GM19023 (cell line): ENCODE measurements at regions not wholly inside any gene's neighbourhood (a gene's known extent, or its start where the extent isn't known, plus 50 kb on each side); places are given as distances from the start of the nearest gene placed in this dataset.
"Not testable (repeated sequence)": the region's sequence is repeated elsewhere in the genome, so short reads cannot be mapped to it uniquely, and the experiment has no call there.

Source experiments
- ATAC-seq: cut with Tn5 transposase; IDR thresholded peaks from one replicate; pipeline ENCODE4 v1.9.1; 2021; ENCODE audit warnings: mild to moderate bottlenecking, moderate library complexity; ENCODE audit not compliant: unreplicated experiment

DNA sequence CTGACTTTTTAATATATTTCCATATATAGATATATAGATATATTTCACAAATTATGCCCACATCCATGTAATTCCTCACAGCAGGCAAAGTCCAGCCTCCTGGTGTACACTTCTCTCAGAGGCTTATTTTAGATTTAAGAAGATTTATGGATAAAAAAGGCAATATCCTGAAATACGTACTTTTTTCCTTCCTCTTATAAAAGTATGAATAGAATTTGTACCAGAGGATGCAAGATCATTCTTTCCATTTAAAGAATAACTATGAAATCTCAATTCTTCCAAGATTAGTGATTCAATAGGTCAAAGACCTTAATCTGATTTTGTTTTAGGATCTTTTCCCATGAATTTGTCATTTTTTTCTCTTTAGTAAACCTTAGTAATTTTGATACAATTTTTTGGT lies 597.9 kb upstream of the TBL1XR1 start:
- no peak for ATAC-seq

DNA sequence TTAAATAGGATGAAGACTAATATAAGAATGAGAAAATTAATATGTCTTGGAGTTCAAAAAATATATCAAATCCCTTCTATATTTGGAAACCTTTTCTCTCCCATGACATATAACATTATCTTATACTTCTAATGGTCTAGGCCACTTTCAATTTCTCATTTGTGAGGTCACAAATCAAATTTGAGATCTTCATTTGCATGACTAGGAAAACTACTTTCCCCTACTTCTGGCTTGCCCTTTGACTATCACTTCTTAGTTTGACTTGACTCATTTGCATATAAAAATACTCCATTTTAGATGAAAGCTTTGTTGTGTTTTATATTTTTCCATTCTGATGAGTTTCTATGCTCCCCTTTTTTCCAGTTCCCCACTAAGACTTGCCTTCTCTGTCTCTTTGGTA lies 598.6 kb upstream of the TBL1XR1 start:
- no peak for ATAC-seq

DNA sequence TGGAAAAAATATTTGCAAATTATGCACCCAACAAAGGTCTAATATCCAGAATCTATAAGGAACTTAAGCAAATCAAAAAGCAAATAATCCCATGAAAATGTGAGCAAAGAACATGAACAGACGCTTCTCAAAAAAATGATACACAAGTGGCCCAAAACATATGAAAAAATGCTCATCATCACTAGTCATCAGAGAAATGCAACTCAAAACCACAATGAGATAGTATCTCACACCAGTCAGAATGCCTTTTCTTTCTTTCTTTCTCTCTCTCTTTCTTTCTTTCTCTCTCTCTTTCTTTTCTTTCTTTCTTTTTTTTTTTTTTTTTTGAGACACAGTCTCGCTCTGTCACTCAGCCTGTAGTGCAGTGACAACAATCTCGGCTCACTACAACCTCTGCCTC lies 602.9 kb upstream of the TBL1XR1 start:
- not testable (repeated sequence) for ATAC-seq

DNA sequence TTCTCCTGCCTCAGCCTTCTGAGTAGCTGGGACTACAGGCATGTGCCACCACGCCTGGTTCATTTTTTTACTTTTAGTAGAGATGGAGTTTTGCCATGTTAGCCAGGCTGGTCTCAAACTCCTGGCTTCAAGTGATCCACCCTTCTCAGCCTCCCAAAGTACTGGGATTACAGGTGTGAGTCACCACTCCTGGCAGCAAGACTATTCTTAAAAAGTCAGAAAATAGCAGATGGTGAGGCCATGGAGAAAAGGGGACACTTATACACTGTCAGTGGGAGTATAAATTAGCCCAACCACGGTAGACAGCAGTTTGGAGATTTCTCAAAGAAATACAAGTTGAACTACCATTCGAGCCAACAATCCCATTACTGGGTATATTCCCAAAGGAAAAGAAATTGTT lies 603.3 kb upstream of the TBL1XR1 start:
- no peak for ATAC-seq

DNA sequence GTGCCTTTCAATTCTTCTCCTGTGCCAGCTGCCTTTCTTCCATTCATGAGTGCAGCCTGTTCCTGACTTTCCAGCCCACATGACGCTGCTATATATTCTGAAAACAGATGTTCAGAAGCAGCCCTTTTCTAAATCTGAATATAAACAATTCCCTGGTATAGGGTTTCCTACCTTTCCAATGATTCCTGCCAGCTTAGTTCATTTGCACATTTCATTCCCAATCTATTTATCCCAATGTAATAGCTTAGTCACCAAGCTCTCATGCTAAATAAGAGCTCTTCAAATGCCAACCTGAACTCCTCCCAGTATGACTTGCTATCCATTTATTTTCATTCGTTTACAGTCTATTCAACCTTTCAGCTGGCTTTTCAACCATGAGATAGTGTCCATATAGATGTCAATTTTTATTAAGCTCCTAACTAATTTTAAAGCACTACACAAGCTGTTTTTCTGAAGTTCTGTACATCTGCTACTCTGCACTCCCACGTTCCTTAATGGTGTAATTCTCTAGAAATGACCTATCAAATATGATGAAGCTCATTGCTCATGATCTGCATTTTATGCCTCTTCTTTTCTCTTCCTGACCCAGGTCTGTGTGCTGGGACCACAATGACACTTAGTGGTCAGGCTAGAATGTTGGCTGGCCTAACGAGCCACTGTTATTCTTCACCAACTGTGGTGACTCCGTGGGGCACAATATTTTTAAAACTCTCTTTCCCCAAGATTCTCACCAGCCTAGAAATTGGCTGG lies 605.0 kb upstream of the TBL1XR1 start:
- no peak for ATAC-seq

DNA sequence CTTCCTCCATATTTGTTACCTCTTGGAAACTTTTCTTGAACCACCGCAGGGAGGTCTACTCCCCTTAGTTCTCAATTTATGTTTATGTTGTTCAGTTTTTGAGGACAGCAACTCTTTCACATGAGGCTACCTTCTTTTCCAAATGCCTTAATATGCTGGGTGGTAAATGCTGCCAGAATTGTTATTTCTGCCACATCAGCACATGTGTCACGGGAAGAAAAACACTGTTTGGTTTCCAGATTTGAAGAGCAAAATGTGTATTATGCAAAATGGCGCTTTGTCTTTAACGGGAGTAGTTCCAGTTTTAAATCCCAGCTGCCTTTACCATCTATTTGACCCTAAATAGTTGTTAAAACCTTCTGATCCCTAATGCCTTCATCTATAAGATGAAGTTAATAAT lies 606.2 kb upstream of the TBL1XR1 start:
- no peak for ATAC-seq

DNA sequence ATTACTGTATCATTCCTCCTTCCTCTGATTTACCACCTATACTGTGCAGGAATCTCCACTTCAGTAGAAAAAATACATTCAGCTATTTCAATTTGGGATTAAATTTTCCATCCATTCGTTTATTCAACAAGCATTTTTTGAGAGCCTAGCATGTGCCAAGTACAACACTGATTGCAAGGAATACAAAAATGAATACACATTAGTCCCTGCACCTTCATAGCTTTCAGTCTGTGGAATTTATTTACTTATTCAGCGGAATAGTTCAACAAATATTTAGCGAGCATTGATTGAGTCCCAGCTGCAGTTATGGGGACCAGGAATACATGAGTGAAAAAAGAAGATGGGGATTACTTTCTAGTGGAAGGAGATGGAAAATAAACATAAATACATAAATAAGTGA lies 606.8 kb upstream of the TBL1XR1 start:
- ATAC-seq, result no peak

DNA sequence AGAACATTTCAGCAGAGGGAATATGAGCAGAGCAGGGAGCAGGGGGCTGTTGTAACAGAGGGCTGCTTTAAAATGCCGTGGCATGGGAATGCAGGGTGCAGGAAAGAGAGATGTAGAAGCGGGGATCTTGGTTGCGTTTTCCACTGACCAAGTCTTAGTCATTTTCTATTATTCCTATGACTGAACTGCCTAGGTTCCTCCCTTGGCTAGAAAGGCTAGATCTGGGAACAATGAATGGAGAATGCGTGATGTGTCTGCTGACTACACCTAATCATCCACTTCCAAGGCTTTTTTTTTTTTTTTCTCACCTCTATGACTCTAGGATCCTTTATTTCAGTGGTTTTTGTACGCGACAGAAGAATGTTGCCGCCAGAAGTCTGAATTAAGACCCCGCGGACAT lies 607.4 kb upstream of the TBL1XR1 start:
- no peak for ATAC-seq

DNA sequence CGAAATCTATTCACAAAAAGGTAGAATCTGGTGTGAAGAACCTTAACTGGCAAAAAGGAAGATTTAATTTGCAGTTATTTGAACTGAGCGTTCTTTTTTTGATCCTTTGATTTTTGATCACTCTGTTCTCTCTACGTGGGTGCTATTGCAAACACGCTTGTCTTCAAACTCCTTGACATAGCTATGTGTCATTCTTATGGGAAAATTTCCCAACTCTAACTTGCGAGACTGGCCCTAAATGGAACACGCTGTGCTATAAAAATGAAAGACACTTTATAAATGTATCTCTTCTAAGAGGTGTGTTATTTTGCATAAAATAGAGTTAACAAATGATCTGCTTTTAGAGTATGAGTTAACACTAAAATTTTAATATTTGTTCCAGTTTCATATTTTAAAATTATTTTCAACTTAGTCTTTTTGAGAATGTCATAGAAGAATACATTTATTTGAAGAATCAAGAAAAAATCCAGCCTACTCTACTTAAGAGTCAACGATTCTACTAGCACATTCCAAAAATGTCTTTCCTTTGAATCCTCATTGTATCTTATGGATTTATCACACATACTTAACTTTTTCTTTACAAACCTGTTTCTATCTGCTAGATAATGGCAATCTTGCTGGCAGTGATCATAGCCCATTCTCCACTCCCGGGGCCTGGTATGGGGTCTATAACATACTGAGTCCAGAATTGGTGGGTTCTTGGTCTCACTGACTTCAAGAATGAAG lies 610.0 kb upstream of the TBL1XR1 start:
- no peak for ATAC-seq

DNA sequence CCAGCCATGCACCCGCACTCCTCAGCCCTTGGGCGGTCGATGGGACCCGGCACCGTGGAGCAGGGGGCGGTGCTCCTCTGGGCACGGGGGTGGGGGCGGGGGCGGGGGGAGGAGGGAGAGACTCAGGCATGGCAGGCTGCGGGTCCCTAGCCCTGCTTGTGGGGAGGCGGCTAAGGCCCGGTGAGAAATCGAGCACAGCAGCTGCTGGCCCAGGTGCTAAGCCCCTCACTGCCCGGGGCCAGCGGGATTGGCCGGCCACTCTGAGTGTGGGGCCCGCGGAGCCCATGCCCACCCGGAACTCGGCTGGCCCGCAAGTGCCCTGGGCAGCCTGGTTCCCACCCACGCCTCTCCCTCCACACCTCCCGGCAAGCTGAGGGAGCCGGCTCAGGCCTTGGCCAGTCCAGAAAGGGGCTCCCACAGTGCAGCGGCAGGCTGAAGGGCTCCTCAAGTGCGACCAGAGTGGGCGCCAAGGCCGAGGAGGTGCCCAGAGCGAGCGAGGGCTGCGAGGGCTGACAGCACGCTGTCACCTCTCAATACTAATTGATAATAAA lies 611.7 kb upstream of the TBL1XR1 start:
- ATAC-seq, result not testable (repeated sequence)

DNA sequence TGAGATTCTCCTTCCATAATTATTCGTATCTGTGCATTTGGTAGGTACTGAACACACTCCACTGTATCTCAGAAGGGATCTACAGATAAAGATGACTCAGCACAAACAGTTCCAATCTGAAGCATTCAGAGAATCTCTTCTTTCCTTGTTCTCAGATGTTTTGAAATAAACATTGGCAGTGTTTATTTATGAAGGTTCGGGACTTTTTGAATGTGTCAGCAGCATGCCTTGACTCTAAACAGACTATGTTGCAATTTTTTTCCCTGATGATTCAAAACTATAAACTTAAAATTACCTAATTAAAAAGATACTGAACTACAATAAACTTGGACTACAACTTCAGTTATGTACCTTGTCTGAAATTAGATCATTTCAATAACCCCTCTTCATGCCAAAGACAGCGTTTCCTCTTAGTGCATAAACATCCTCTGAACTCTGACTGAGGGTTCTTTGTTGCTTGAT lies 612.9 kb upstream of the TBL1XR1 start:
- no peak for ATAC-seq

DNA sequence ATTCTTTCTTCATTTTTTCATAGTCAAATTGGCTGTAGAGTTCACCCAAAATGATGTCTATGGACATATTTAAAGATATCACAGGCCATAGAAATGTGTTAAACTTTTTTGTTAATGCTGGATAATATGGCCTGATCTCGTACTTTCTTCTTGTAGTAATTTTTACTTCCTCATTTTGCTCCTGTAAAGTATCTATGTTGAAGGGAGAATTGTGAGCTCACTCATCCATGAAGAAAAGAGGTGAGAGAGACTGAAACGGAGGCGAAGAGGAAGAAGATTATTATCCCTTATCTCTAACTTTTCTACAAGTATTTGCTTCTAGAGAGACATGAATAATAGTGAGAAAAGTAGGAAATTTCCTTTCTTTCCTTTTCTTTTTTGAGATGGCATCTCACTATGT lies 613.8 kb upstream of the TBL1XR1 start:
- no peak for ATAC-seq

DNA sequence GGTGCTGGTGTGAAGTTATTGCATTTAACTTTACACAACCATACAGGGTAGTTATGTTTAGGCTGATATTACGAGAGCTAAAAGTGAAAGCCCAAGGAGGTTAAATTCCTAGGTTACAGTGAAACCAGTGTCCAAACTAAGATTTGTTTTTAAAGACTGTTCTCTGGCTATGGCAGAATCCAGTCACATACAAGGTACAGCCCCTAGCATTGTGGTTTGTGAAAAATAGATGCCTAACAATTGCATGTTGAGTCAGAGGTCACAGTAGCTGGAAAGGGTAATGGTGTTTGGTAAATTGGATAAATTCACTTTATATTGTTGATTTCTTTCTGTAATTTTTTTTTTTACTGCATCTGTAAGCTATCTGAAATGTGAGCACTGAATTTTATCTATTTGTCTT lies 614.6 kb upstream of the TBL1XR1 start:
- no peak for ATAC-seq

DNA sequence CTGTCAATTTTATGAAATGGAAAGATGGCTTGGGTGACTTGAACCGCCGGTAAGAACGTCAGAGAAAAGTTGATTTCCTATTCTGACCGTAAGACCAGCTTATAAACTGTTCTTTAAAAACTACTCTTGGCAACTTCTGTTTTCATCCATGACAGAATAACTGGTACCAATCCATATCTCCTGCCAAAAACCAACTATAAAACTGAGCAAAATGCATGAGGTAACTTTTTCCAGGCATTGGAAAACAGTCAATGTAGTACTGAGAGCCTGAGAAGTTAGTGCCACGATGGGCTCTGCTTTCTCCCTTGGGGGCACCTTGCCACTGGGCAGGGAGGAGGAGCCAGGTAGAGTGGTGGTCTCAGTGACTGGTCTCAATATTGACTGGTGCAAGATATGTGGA lies 615.2 kb upstream of the TBL1XR1 start:
- no peak for ATAC-seq

DNA sequence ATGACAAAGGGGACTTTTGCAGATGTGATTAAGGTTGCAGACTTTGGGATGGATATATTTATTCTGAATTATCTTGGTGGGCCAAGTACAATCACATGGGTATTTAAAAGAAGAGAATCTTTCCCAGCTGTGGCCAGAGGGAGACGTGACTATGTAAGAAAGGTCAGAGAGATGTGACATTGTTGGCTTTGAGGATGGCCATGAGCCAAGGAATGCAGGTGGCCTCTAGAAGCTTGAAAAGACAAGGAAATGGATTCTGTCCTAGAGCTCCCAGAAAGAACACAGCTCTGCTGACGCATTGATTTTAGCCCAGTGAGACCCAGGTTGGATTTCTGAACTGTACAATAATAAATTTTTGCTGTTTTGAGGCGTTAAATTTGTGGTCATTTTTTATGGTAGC lies 616.0 kb upstream of the TBL1XR1 start:
- ATAC-seq, result no peak

DNA sequence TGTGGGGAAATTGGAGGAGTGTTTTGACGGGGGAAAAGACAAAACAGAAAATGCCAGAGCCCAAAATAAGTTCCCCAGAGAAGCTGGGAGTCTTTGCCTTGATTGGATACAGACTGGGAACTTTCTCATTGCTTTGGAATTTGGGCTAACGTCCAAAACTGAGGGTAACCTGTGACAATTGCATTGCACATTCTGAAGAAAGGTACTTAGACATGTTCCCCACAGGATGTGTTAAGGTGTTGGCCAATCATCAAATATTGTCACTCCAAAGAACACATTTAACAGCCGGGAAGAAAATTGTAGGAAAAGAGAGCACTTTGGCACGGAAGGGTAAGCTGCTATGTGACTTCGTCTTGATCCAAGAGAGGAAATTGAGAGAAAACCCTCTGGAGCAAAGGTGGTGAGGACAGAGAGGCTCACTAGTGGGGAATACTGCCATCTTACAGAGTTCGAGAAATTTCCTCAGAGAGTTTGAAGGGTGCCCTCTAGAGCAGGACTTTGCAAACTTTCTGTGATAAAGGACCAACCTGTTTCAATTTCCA lies 619.5 kb upstream of the TBL1XR1 start:
- no peak for ATAC-seq

DNA sequence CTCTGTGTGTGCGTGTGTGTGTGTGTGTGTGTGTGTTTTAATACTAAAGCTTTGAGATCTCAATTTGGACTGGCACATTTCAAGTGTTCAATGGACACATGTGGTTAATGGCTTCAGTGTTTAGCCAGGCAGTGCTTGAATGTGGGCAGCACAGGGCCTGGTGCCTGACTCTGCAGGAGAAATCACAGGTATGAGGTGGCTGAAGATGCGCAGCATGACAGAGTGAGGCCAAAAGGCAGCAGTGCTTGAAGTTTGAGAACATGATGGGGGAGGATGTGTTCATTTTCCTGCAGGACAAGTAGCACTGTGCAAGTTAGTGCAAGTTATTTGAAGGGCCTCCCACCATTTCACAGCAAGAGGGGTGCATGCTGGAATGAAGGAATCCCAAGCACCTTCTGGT lies 620.5 kb upstream of the TBL1XR1 start:
- no peak for ATAC-seq

DNA sequence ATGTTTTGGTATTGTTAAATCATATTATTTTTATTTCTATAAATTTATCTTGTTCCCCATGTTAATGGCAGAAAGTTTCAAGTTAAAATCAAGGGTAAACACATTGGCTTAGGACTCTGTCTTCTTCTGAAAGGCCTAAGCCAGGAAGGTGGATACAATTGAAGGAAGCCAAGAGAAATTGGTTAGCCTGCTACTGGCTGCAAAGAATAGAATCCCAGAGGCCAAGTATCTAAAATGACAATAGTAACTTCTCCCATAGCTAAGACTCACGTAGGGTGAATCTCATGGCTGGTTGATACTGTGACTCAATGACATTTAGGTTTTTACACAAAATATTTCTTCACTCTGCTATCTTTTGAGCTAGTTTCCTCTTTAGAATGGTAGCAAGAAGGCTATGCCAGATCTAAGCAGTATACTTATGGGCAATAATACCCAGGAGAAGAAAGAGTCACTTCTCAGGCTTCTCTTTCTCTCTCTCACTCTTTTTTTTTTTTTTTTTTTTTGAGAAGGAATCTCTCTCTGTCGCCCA lies 621.5 kb upstream of the TBL1XR1 start:
- no peak for ATAC-seq

DNA sequence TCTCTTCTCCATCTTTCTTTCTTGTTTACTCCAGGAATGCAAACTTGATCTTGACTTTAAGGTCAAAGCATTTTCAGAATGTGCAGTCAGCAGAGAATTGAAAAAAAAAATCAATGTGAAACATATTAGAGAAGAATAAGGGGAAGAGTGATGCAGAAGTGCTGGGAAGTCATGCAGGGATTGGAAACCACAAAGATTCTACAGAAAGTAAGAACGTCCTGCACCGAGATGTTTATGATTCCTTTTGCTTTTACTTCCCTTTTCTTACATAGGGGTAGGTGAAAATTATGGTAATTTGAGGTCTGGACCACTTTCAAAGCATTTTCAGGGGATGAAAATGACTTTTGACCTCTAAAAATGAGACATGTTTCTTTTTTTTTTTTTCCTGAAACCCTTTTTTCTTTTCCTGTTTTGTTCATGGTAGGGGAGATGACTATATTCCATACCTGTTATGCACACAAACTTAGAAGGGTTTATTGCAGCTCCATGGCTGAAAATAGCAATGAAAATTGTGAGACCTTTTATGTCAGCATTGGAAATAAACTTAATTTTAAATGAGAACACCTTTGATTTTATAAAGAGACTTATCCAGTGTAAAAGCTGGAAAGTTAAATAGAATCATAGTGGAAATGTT lies 623.5 kb upstream of the TBL1XR1 start:
- ATAC-seq, result peak; percentile 75

DNA sequence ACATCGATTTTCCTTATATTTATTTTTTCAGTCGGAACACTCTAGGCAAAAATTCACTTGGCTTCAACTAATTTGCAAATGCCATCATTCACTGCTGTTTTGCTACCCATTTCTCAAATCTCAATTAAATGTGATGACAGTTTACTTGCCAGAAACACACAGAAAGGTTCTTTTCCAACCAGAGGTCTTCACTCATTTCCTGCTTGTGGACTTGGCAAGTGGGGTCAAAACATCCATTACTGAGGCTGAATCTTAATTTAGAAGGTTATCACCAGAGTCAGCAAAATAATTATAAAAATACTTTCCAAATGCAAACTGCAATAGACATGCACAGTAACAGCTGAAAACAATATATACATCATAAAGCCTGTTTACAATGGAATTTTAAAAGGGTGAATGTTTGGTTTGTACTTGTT lies 625.4 kb upstream of the TBL1XR1 start:
- no peak for ATAC-seq

DNA sequence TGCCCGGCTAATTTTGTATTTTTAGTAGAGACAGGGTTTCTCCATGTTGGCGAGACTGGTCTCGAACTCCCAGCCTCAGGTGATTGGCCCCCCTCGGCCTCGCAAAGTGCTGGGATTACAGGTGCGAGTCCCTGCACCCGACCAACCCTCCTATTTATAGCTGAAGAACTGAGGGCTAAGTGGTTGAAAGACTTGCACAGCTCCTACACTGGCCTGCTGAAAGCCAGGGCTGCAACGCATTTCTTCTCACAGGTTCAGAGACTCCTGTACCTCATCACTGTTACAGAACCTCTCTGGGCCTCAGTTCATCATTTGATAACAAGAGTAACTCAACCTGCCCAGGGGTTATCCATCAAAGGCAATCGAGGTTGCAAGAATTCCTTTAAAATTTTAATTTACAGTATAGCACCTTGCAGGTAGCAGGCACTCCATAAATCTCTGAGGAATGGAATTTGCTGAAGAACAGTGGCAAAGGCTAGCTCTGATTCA lies 626.5 kb upstream of the TBL1XR1 start:
- no peak for ATAC-seq
